ENCODE measurements at regions not wholly inside any gene's neighbourhood (a gene's known extent, or its start where the extent isn't known, plus 50 kb on each side); places are given as distances from the start of the nearest gene placed in this dataset.

- DNase-seq (ENCODE audit: low read depth), result no peak
- TF ChIP-seq CTCF (IDR thresholded peaks at IDR 0.05; ENCODE audit: insufficient read depth, low read depth, low read length), result no peak
- H3K4me3 ChIP-seq (ENCODE audit: low read depth, low read length), result no peak overlapping the region
Observed at GRCh38 chr3:80055306-80055705, 287.5 kb upstream of the ROBO1 start.

GRCh38 chr3:80052271-80052670 lies 284.5 kb upstream of the ROBO1 start:
- no peak for DNase-seq (ENCODE audit: low read depth)
- H3K4me3 ChIP-seq (ENCODE audit: low read depth, low read length), result no peak overlapping the region
- TF ChIP-seq CTCF (IDR thresholded peaks at IDR 0.05; ENCODE audit: insufficient read depth, low read depth, low read length), result no peak

GRCh38 chr3:80051602-80051962 lies 283.8 kb upstream of the ROBO1 start:
- H3K4me3 ChIP-seq (ENCODE audit: low read depth, low read length), result no peak overlapping the region
- DNase-seq (ENCODE audit: low read depth), result no peak
- no peak for TF ChIP-seq CTCF (IDR thresholded peaks at IDR 0.05; ENCODE audit: insufficient read depth, low read depth, low read length)

GRCh38 chr3:80050826-80051601 lies 283.2 kb upstream of the ROBO1 start:
- TF ChIP-seq CTCF (IDR thresholded peaks at IDR 0.05; ENCODE audit: insufficient read depth, low read depth, low read length), result no peak
- DNase-seq (ENCODE audit: low read depth), result no peak
- H3K4me3 ChIP-seq (ENCODE audit: low read depth, low read length), result no peak overlapping the region

- TF ChIP-seq CTCF (IDR thresholded peaks at IDR 0.05; ENCODE audit: insufficient read depth, low read depth, low read length), result no peak
- H3K4me3 ChIP-seq (ENCODE audit: low read depth, low read length), result no peak overlapping the region
- DNase-seq (ENCODE audit: low read depth), result no peak
Observed at GRCh38 chr3:80043226-80043625, 275.4 kb upstream of the ROBO1 start.

GRCh38 chr3:80040067-80040466 lies 272.3 kb upstream of the ROBO1 start:
- no peak overlapping the region for H3K4me3 ChIP-seq (ENCODE audit: low read depth, low read length)
- DNase-seq (ENCODE audit: low read depth), result no peak

More at GRCh38 chr3:80040067-80040466, 272.3 kb upstream of the ROBO1 start:
- TF ChIP-seq CTCF (IDR thresholded peaks at IDR 0.05; ENCODE audit: insufficient read depth, low read depth, low read length), result no peak

All from fibroblast of villous mesenchyme (primary cell).